Panc1 (cell line): ENCODE measurements at regions not wholly inside any gene's neighbourhood (a gene's known extent, or its start where the extent isn't known, plus 50 kb on each side); places are given as distances from the start of the nearest gene placed in this dataset.

Experiments used
- ATAC-seq: fragments of 200-7000 bp; cut with Tn5 transposase; 2 replicates; pipeline ENCODE4 v1.9.1; 2020; ENCODE audit warnings: mild to moderate bottlenecking, moderate library complexity
- BruUV-seq: library from RNA; stranded (reverse); fragments of 400-500 nt; replicated peaks from 2 replicates; lab custom pipeline; 2021; lab: Mats Ljungman, UMichigan
- CTCF ChIA-PET: fragments of 300-600 bp; sonication (Branson Sonifier 250); formaldehyde crosslinking; loops from one replicate; lab custom pipeline; 2022; ENCODE audit warnings: antibody characterized with exemption; lab: Charles Lee
- POLR2A ChIA-PET: fragments of 300-600 bp; sonication (Branson Sonifier 250); formaldehyde crosslinking; loops from one replicate; lab custom pipeline; 2022; ENCODE audit warnings: antibody characterized with exemption; lab: Charles Lee
- DNase-seq: peaks from one replicate; pipeline ENCODE4 v3.0.0-alpha.2; 2010; ENCODE audit warnings: low read depth, low spot score
- H3K27ac ChIP-seq: 2 replicates; pipeline ENCODE4 v1.5.1; 2011; ENCODE audit warnings: mild to moderate bottlenecking, low read length, inconsistent platforms
- H3K27me3 ChIP-seq: fragments of 200-500 bp; sonication (Bioruptor generic); 2 replicates; pipeline ENCODE4 v1.6.0; 2014; ENCODE audit warnings: low read length, inconsistent platforms; ENCODE audit not compliant: control insufficient read depth, insufficient read depth
- H3K36me3 ChIP-seq: fragments of 200-500 bp; sonication (Bioruptor generic); 2 replicates; pipeline ENCODE4 v1.5.1; 2014; ENCODE audit warnings: inconsistent platforms, mild to moderate bottlenecking, low read length, moderate library complexity; ENCODE audit not compliant: control insufficient read depth, insufficient read depth
- H3K4me1 ChIP-seq: 2 replicates; pipeline ENCODE4 v1.5.1; 2011; ENCODE audit warnings: inconsistent platforms, mild to moderate bottlenecking, low read length, moderate library complexity; ENCODE audit not compliant: control insufficient read depth, insufficient read depth
- H3K4me3 ChIP-seq, 2 experiments: 2 replicates each; pipeline ENCODE4 v1.5.1; 2011 to 2012; ENCODE audit warnings: low read depth in 2 of 2, low read length in 2 of 2, mild to moderate bottlenecking in 2 of 2, inconsistent platforms in 1 of 2, moderate library complexity in 1 of 2
- H3K9me3 ChIP-seq: fragments of 200-500 bp; sonication (Bioruptor generic); 2 replicates; pipeline ENCODE4 v1.5.1; 2014; ENCODE audit warnings: low read depth, mild to moderate bottlenecking, inconsistent platforms, low read length, moderate library complexity; ENCODE audit not compliant: control insufficient read depth, insufficient read depth
- CTCF ChIP-seq: fragments of 450-650 bp; IDR thresholded peaks from 2 replicates; pipeline ENCODE4 v1.5.1; 2017; ENCODE audit warnings: mild to moderate bottlenecking
- POLR2AphosphoS5 ChIP-seq: IDR thresholded peaks from 2 replicates; pipeline ENCODE4 v1.6.1; 2012; ENCODE audit warnings: mild to moderate bottlenecking, low read depth, low read length, moderate library complexity
- SIN3A ChIP-seq: IDR thresholded peaks from 2 replicates; pipeline ENCODE4 v1.6.1; 2012; ENCODE audit warnings: low read depth, mild to moderate bottlenecking, low read length, moderate library complexity, borderline replicate concordance; ENCODE audit not compliant: insufficient read depth
- TCF7L2 ChIP-seq: IDR thresholded peaks from 2 replicates; pipeline ENCODE4 v1.6.1; 2011; ENCODE audit warnings: mild to moderate bottlenecking, low read depth, low read length, inconsistent platforms
- in situ Hi-C: cut with HindIII; loops from 2 replicates; pipeline ENCODE4 v1.10.0; 2016; ENCODE audit warnings: low sequenced_read_pairs, low pct_unique_long_range_greater_than_20kb
- intact Hi-C: fragments of 100-400 bp; cut with micrococcal nuclease; formaldehyde crosslinking; loops from one replicate; pipeline ENCODE4 v1.10.0; 2022; ENCODE audit not compliant: unreplicated experiment
- TF ChIP-seq, protein P1 (sequence below), 2 experiments: IDR thresholded peaks; 2 replicates each; pipeline ENCODE4 v1.6.1; 2011 to 2012; ENCODE audit warnings: low read depth in 2 of 2, control low read depth in 1 of 2, low read length in 1 of 2, mild to moderate bottlenecking in 1 of 2, moderate library complexity in 1 of 2; ENCODE audit not compliant: insufficient read depth in 1 of 2

DNA sequence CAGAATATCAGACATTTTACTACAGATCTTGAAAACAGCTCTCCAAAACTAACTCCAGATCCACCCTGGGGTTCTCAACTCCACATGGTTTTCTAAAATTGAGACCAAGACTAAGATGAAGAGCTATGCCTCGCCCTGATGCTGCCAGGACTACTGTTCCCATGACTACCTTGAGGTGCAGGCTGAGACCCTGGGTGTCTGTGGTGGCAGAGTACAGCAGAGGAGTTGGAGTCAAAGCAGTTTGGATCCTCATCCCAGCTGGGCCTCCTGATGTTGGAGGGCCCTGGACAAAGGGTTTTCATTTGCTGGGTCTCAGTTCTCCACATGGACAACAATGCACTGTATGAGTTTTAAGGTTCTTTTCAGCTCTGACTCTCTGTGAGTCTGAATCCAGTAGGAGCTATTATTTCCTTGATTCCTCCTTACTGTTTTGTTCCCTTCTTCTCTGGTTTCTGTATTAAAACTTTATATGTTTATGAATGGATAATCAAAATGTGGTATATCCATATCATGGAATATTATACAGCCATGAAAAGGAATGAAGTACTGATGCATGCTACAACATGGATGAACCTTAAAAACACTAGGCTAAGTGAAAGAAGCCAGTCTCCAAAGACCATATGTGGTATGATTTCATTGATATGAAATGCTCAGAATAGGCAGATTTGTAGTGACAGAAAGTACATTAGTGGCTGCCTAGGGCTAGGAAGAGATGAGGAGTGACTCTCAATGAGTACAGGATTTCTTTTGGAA, 93.0 kb downstream of the CPN2 start:
- no peak overlapping the region for H3K27ac ChIP-seq
- ChIA-PET POLR2A (no interaction called here), CTCF (interaction anchor here (0.6 kb wide), 1 partner anchor 496 kb away, joined by 9 read pairs; no protein-coding TSS in a partner anchor)
- no peaks in the 10 kb centered on the region for H3K36me3 ChIP-seq
- in situ Hi-C loops: no loop called here
- H3K27me3 ChIP-seq: no peaks in the 10 kb centered on the region
- no TSS peak for BruUV-seq
- no peak for DNase-seq
- H3K4me3 ChIP-seq: no peak overlapping the region
- no peak for ATAC-seq
- no peaks in the 10 kb centered on the region for H3K4me1 ChIP-seq
- no peaks in the 10 kb centered on the region; the same call in 1 of the 2 replicates for H3K9me3 ChIP-seq
- TF ChIP-seq POLR2AphosphoS5 (no peak), TCF7L2 (no peak), CTCF (no peak), SIN3A (no peak)
- TF ChIP-seq, protein P1, sequence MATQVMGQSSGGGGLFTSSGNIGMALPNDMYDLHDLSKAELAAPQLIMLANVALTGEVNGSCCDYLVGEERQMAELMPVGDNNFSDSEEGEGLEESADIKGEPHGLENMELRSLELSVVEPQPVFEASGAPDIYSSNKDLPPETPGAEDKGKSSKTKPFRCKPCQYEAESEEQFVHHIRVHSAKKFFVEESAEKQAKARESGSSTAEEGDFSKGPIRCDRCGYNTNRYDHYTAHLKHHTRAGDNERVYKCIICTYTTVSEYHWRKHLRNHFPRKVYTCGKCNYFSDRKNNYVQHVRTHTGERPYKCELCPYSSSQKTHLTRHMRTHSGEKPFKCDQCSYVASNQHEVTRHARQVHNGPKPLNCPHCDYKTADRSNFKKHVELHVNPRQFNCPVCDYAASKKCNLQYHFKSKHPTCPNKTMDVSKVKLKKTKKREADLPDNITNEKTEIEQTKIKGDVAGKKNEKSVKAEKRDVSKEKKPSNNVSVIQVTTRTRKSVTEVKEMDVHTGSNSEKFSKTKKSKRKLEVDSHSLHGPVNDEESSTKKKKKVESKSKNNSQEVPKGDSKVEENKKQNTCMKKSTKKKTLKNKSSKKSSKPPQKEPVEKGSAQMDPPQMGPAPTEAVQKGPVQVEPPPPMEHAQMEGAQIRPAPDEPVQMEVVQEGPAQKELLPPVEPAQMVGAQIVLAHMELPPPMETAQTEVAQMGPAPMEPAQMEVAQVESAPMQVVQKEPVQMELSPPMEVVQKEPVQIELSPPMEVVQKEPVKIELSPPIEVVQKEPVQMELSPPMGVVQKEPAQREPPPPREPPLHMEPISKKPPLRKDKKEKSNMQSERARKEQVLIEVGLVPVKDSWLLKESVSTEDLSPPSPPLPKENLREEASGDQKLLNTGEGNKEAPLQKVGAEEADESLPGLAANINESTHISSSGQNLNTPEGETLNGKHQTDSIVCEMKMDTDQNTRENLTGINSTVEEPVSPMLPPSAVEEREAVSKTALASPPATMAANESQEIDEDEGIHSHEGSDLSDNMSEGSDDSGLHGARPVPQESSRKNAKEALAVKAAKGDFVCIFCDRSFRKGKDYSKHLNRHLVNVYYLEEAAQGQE (IDR thresholded peaks at IDR 0.05; ENCODE audit: insufficient read depth in 1 of 2, low read depth in 2 of 2, low read length in 1 of 2): no peak
- intact Hi-C loops: no loop called here

- TF ChIP-seq, protein P1 (IDR thresholded peaks at IDR 0.05; ENCODE audit: insufficient read depth in 1 of 2, low read depth in 2 of 2, low read length in 1 of 2): no peak
- in situ Hi-C loops (no loop called here), intact Hi-C loops (no loop called here)
- no peaks in the 10 kb centered on the region for H3K27me3 ChIP-seq
- ChIA-PET CTCF (no interaction called here), POLR2A (no interaction called here)
- no peaks in the 10 kb centered on the region; the same call in 1 of the 2 replicates for H3K9me3 ChIP-seq
- ATAC-seq (no peak), DNase-seq (no peak)
- no peaks in the 10 kb centered on the region for H3K4me1 ChIP-seq
- no TSS peak for BruUV-seq
- H3K36me3 ChIP-seq: no peaks in the 10 kb centered on the region
- H3K4me3 ChIP-seq: no peak overlapping the region
- no peak overlapping the region for H3K27ac ChIP-seq
Observed at GRCh38 chr3:194259982-194260766, 91.0 kb downstream of the CPN2 start.
